ENCODE measurements at regions not wholly inside any gene's neighbourhood (a gene's known extent, or its start where the extent isn't known, plus 50 kb on each side); places are given as distances from the start of the nearest gene placed in this dataset.
"Not testable (repeated sequence)": the region's sequence is repeated elsewhere in the genome, so short reads cannot be mapped to it uniquely, and the experiment has no call there.

GRCh38 chr5:155633338-155633957, 619.9 kb downstream of the KIF4B start:
- TF ChIP-seq, protein P1, sequence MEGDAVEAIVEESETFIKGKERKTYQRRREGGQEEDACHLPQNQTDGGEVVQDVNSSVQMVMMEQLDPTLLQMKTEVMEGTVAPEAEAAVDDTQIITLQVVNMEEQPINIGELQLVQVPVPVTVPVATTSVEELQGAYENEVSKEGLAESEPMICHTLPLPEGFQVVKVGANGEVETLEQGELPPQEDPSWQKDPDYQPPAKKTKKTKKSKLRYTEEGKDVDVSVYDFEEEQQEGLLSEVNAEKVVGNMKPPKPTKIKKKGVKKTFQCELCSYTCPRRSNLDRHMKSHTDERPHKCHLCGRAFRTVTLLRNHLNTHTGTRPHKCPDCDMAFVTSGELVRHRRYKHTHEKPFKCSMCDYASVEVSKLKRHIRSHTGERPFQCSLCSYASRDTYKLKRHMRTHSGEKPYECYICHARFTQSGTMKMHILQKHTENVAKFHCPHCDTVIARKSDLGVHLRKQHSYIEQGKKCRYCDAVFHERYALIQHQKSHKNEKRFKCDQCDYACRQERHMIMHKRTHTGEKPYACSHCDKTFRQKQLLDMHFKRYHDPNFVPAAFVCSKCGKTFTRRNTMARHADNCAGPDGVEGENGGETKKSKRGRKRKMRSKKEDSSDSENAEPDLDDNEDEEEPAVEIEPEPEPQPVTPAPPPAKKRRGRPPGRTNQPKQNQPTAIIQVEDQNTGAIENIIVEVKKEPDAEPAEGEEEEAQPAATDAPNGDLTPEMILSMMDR (conservative IDR thresholded peaks at IDR 0.05; ENCODE audit: low read depth, low read length) = no peak
- H3K4me3 ChIP-seq (ENCODE audit: low read depth, low read length) = no peak overlapping the region
- no peak for DNase-seq (ENCODE audit: low read depth)

DNA sequence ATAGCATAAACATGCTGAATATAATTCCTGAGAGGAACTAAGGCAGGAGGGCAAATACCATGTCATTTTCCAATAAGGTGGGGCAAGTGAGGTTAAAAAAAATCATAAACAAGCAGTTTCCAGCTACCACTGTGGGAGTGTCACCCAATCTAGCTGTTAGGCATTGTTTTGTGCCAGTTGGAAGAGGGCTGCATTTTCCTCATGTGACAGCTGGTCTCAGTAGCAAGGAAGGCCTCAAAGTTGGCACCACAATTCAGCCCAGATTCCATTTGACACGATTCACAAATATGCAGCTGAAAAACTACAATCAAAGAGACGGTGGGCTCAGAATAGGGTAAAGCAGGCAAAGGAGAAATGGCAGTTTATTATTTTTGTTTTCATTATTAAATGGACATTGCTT, 636.1 kb downstream of the KIF4B start:
- H3K4me3 ChIP-seq (ENCODE audit: low read depth, low read length) = no peak overlapping the region
- TF ChIP-seq, protein P1 (conservative IDR thresholded peaks at IDR 0.05; ENCODE audit: low read depth, low read length) = no peak
- DNase-seq (ENCODE audit: low read depth) = no peak

GRCh38 chr5:155655569-155655968, 642.0 kb downstream of the KIF4B start:
- no peak overlapping the region for H3K4me3 ChIP-seq (ENCODE audit: low read depth, low read length)
- TF ChIP-seq, protein P1 (conservative IDR thresholded peaks at IDR 0.05; ENCODE audit: low read depth, low read length) = no peak
- DNase-seq (ENCODE audit: low read depth) = no peak

GRCh38 chr5:155661859-155662258, 648.3 kb downstream of the KIF4B start:
- TF ChIP-seq, protein P1 (conservative IDR thresholded peaks at IDR 0.05; ENCODE audit: low read depth, low read length) = no peak
- DNase-seq (ENCODE audit: low read depth) = no peak

GRCh38 chr5:155665361-155665760, 651.8 kb downstream of the KIF4B start:
- TF ChIP-seq, protein P1 (conservative IDR thresholded peaks at IDR 0.05; ENCODE audit: low read depth, low read length) = no peak
- no peak for DNase-seq (ENCODE audit: low read depth)
- no peak overlapping the region for H3K4me3 ChIP-seq (ENCODE audit: low read depth, low read length)

More at GRCh38 chr5:155661859-155662258, 648.3 kb downstream of the KIF4B start:
- no peak overlapping the region for H3K4me3 ChIP-seq (ENCODE audit: low read depth, low read length)

- not testable (repeated sequence) for H3K4me3 ChIP-seq (ENCODE audit: low read depth, low read length); DNase-seq (ENCODE audit: low read depth)
Observed at GRCh38 chr5:155672001-155672400, 655.0 kb upstream of the SGCD start.

DNA sequence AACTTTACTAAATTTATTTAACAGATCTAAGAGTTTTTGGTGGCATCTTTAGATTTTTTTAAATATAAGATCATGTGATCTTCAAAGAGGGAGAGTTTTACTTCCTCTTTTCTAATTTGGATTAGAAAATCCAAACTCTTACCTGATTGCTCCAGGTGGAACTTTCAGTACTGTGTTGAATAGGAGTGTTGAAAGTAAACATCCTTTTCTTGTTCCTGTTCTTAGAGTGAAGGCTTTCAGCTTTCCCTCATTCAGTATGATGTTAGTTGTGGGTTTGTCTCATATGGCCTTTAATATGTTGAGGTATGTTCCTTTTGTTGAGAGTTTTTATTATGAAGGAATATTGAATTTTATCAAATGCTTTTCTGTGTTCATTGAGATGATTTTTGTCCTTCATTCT, 650.0 kb upstream of the SGCD start:
- TF ChIP-seq, protein P1 (conservative IDR thresholded peaks at IDR 0.05; ENCODE audit: low read depth, low read length) = no peak
- no peak overlapping the region for H3K4me3 ChIP-seq (ENCODE audit: low read depth, low read length)
- no peak for DNase-seq (ENCODE audit: low read depth)

All from choroid plexus epithelial cell (primary cell).